Testis (tissue), 2 donors: ENCODE measurements at regions not wholly inside any gene's neighbourhood (a gene's known extent, or its start where the extent isn't known, plus 50 kb on each side); places are given as distances from the start of the nearest gene placed in this dataset.

Experiments used
- DNase-seq: peaks from one replicate; pipeline ENCODE4 v3.0.0-alpha.2; 2019
- H3K27ac ChIP-seq, 2 donors: fragments of 200-600 bp; sonication (generic); one replicate each; pipeline ENCODE4 v1.5.1; 2019
- H3K27me3 ChIP-seq: fragments of 200-600 bp; sonication (generic); one replicate; pipeline ENCODE4 v1.5.1; 2019
- H3K36me3 ChIP-seq: fragments of 200-600 bp; sonication (generic); one replicate; pipeline ENCODE4 v1.5.1; 2017; ENCODE audit warnings: low read depth; ENCODE audit errors: missing control alignments
- H3K4me1 ChIP-seq: fragments of 200-600 bp; sonication (generic); one replicate; pipeline ENCODE4 v1.5.1; 2019
- H3K4me3 ChIP-seq, 2 donors: fragments of 200-600 bp; sonication (generic); one replicate each; pipeline ENCODE4 v1.5.1; 2017 to 2019
- H3K9me3 ChIP-seq: fragments of 200-600 bp; sonication (generic); one replicate; pipeline ENCODE4 v1.5.1; 2017
- CTCF ChIP-seq, 3 experiments: fragments of 450-650 bp in 2 of 3; fragments of 200-600 bp in 1 of 3; sonication (generic) in 1 of 3; IDR thresholded peaks; one replicate each; pipeline ENCODE4 v1.5.1; 2016 to 2019; ENCODE audit warnings: antibody characterized with exemption in 3 of 3, mild to moderate bottlenecking in 2 of 3, moderate library complexity in 1 of 3
- POLR2A ChIP-seq: fragments of 450-650 bp; IDR thresholded peaks from one replicate; pipeline ENCODE4 v1.6.1; 2017; ENCODE audit warnings: antibody characterized with exemption, mild to moderate bottlenecking, moderate library complexity
- WGBS, 2 donors: methylation state at CpG; one replicate each; pipeline ENCODE4 v1.1.5; 2018; 5-methylcytosine and 5-hydroxymethylcytosine counted together
- intact Hi-C: fragments of 100-400 bp; cut with DNase I; formaldehyde crosslinking; loops from one replicate; pipeline ENCODE4 v1.15.1; 2023; ENCODE audit warnings: low total_unique reads

DNA sequence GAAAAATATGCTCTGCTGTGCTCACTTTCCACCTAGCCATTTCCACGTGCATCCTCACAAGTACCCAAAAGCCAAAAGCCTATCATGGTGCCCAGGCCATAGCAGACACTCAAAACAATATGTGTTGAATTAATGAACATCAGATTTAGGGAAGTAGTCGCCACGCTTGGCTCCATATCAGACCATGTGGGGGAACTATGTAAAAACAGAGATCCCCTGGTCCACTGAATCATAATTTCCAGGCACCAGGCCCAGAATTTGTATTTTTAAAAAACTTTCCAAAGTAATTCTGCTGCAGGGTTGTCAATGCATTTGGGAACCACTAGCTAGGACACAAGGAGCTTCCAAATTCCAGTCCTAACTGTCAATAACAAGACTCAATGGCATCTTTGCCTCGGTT, 77.3 kb downstream of the CNTN3 start:
- intact Hi-C loops: no loop called here
- H3K27ac ChIP-seq: no peak overlapping the region
- DNase-seq: no peak
- TF ChIP-seq CTCF (IDR thresholded peaks at IDR 0.05): no peak
- no peaks in the 10 kb centered on the region for H3K36me3 ChIP-seq
- no peaks in the 10 kb centered on the region for H3K27me3 ChIP-seq
- 58 to 70% methylated on average over 4 of the region's 4 CpGs for WGBS, 2 donors
- H3K9me3 ChIP-seq: no peaks in the 10 kb centered on the region
- H3K4me3 ChIP-seq: no peak overlapping the region
- H3K4me1 ChIP-seq: no peaks in the 10 kb centered on the region

DNA sequence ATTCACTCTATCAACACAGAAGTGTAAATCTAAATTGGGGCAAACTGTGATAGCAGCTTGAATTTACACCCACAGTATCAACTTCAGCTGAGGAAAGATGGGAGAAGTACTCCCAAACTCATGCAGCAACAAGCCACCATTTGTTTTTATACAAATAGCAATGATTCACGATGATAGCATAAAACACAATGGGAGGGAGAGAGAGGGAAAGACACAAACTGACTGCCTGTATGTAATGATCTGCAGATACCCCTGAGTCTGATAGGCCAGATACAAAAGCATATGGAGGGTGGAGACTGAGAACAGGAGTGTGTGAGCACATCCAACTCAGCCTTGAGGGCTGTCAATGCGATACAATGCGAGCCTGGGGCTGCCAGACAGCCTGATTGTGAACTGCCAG, 79.2 kb downstream of the CNTN3 start:
- intact Hi-C loops: no loop called here
- Histone ChIP-seq H3K27me3 (no peaks in the 10 kb centered on the region), H3K27ac (no peak overlapping the region), H3K9me3 (no peaks in the 10 kb centered on the region), H3K36me3 (no peaks in the 10 kb centered on the region), H3K4me1 (no peaks in the 10 kb centered on the region), H3K4me3 (no peak overlapping the region)
- TF ChIP-seq CTCF (IDR thresholded peaks at IDR 0.05) (no peak), POLR2A (no peak)
- DNase-seq: no peak
- 90 to 93% methylated on average over 3 of the region's 3 CpGs for WGBS, 2 donors

- H3K9me3 ChIP-seq: no peaks in the 10 kb centered on the region
- H3K27me3 ChIP-seq: no peaks in the 10 kb centered on the region
- H3K36me3 ChIP-seq: no peaks in the 10 kb centered on the region
- TF ChIP-seq CTCF (IDR thresholded peaks at IDR 0.05) (no peak), POLR2A (no peak)
- H3K27ac ChIP-seq: no peak overlapping the region
- intact Hi-C loops: no loop called here
- no peak overlapping the region for H3K4me3 ChIP-seq
- 88 to 91% methylated on average over 2 of the region's 2 CpGs for WGBS, 2 donors
- no peak for DNase-seq
- no peaks in the 10 kb centered on the region for H3K4me1 ChIP-seq
Measured at GRCh38 chr3:74534611-74535010, 79.8 kb downstream of the CNTN3 start.

GRCh38 chr3:74532446-74532845, 82.0 kb downstream of the CNTN3 start:
- no peak overlapping the region for H3K4me3 ChIP-seq
- no peaks in the 10 kb centered on the region for H3K27me3 ChIP-seq
- intact Hi-C loops: no loop called here
- DNase-seq: no peak
- TF ChIP-seq CTCF (IDR thresholded peaks at IDR 0.05): no peak
- no peak for TF ChIP-seq POLR2A
- no peak overlapping the region for H3K27ac ChIP-seq
- H3K36me3 ChIP-seq: no peaks in the 10 kb centered on the region
- no peaks in the 10 kb centered on the region for H3K4me1 ChIP-seq
- 77 to 79% methylated on average over 4 of the region's 4 CpGs for WGBS, 2 donors
- no peaks in the 10 kb centered on the region for H3K9me3 ChIP-seq

- Histone ChIP-seq H3K27me3 (no peaks in the 10 kb centered on the region), H3K9me3 (no peaks in the 10 kb centered on the region), H3K36me3 (no peaks in the 10 kb centered on the region), H3K4me1 (no peaks in the 10 kb centered on the region), H3K27ac (no peak overlapping the region), H3K4me3 (no peak overlapping the region)
- DNase-seq: no peak
- no peak for TF ChIP-seq POLR2A
- TF ChIP-seq CTCF (IDR thresholded peaks at IDR 0.05): no peak
- intact Hi-C loops: no loop called here
- WGBS, 2 donors: 82 to 84% methylated on average over 4 of the region's 4 CpGs
Measured at GRCh38 chr3:74531491-74531890, 83.0 kb downstream of the CNTN3 start.
